Ammon's horn (tissue), 1 donor: ENCODE measurements at regions not wholly inside any gene's neighbourhood (a gene's known extent, or its start where the extent isn't known, plus 50 kb on each side); places are given as distances from the start of the nearest gene placed in this dataset.

Experiments used
- DNase-seq: peaks from one replicate; pipeline ENCODE4 v3.0.0-alpha.2; 2016; ENCODE audit warnings: low spot score

DNA sequence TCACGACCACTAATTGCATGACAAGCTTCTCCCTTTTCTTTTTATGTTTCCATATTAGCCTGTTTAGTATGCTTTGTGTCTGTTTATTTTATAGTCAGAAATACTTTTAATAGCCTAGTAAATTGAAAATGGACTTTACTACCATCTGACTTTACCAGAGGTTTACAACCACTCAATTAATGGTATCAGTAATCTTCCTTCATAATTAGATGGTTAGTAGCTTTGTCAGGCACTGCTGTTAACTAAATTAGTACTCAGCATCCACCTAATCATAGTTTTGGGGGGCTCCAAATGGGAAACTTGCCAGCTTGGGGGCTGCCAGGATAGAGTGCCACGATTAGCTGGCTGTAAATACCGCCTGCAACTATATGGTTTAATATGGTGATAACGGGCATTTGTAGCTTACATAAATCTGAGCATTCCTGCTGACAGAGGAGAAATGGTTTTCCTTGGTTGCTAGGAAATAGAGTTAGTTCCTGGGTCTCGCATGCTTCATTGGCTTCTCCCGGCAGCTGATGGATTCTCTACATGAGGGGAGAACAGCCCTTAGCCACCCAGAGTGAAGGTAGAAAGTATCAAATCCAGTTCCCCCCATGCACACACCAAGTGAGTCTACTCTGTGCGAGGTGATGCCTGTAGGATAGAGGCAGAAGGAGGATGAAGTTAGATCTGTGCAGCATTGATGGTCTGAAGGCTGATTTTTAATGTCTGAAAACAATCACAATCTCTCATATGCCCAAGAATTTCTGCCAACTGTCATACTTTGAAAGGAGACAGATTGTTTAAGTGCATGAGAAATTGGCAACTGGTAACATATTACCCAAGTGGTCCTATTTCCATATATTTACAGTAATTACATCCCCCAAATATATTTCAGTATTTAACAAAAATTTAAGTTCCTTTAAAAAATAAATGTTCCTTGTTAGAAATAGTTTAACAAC, 326.6 kb upstream of the PROK2 start:
- DNase-seq = no peak

DNA sequence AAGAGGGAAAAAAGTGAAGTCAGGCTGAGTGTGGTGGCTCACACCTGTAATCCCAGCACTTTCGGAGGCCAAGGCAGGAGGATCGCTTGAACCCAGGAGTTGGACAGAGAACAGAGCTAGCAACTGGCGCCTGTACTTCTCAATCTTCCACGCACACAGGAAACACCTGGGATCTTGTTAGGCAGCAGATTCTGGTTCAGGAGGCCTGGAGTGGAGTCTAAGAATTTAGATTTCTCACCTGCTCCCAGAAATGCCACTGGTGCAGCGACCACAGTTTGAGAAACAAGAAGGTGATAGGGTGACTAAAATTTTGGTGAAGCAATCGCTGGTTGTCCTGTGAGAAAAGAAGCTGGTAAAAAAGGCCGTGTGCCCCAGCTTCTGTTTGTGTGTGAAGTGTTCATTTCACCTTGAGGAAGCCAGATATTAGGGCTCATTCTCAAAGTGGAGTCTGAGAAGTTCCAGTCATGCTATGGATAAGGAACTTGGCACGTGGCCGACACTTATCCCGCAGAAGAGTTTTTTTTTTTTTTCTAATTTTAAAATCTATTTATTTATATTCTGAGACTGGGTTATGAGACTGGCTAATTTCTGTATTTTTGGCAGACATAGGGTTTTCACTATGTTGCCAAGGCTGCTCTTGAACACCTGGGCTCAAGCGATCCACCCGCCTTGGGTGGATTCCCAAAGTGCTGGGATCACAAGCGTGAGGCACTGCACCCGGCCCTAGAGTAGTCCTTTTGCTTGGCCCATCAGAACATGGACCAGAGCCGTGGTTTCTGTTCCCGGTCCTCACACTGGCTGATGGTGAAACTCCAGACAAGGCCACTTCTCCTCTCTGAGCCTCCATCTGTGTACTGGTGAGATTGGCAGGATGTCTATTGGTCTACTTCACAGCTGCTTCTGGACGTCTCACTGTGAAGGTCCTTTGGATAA, 324.6 kb upstream of the PROK2 start:
- DNase-seq = peak; percentile 32

DNA sequence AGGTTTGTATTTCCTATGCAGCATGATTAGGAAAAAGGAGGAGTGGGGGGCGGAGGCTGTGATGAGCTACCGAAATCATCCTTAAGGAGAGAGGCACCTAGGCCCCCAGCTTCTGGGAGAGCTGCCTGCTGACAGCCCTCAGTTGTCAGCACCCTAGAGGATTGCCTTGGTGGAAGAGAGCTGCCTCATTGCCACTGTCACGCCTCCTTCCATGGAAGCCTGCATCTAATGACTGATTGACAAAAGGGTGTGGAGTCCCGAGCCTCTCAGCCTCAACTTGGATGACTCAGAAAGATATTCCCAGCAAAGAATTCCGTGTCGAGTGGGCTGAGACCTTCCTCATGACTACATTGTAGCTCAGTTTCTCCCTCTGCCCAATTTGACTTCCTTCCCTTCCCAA, 320.4 kb upstream of the PROK2 start:
- no peak for DNase-seq

DNA sequence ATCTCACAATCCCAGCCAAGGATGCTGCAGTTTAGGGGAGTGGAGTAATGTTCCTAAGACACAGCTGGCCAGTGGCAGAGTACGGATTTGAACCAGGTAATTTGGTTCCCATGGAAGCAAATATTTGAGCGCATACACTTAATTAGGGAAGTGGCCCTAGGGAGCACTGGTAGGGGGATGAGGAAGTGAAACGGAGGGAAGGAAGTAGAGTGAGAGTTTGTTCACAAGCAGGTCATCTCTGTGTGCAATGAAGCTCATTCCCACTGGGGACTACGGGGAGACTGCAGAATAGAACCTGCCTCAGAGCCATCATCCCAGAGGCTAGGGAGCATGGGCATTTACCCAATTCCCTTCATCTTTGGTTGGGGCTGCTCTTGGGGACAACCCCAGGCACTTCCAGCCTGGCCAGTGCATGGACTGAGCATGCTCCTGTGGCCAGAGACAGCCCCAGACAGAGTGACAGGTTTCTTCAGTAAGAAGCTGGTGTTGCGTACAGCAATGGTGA, 317.2 kb upstream of the PROK2 start:
- peak; percentile 68 for DNase-seq

DNA sequence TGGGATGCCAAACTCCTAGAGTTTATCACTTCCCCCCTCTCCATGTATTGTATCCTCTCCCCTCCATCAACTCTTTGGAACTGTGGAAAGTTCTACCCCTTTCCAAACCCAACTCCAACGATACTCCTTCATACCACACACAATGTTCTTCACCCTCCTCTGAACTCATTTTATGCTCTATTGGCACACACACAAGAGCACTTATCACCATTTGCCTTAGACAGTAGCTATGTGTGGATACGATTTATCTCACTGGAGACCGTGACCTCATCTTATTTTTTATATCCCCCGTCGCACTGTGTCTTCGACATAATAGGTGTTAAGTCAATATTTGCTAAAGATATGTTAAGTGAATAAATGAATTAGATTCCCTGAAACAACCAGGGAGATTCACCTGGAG, 316.5 kb upstream of the PROK2 start:
- DNase-seq = no peak

DNA sequence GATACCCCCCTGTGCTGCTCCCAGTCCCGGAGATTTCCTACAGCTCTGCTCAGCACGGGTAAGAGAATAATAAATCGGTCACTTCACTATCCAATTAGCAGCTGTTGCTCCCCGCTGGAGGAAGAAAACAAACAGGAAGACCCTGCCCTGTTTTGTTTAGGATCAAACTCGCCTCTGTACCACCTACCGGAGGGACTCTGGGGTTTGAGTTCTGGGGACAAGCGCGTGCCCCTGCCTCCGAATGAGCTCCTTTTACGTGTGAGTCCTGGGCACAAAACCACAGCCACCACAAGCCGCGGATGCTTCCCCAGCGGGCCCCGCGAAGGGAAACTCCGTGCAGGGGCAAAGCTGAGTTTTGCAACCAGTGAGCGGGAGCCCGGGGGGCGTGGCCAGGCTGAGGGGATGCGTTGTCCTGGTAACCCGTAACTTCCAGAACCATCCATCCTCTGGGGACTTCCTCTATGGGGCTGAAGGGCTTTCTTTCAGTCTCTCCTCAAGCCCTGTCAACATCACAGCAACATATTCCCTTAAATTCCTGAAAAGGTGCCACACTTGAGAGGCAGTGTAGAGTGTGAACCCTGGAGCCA, 315.7 kb upstream of the PROK2 start:
- peak; percentile 88 for DNase-seq

DNA sequence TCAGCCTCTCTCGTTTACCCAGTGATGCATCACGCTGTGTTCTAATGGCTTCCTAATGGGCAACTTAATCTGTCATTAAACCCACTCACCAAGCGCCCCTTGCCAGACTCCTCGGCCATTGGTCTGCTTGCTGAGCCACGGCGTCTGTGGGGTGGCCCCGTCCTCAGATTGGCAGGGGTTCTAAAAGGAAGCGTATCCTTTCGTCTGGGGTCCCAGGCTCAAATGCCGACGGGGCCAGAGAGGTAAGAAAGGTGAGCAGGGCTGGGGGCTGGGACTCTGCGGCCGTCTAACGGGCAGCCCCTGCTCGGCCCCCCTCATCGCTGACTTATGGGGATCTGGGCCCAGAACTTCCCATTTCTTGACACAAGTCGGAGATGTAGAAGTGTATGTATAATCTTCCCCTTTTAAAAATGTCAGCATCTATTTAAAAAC, 315.1 kb upstream of the PROK2 start:
- peak; percentile 28 for DNase-seq

DNA sequence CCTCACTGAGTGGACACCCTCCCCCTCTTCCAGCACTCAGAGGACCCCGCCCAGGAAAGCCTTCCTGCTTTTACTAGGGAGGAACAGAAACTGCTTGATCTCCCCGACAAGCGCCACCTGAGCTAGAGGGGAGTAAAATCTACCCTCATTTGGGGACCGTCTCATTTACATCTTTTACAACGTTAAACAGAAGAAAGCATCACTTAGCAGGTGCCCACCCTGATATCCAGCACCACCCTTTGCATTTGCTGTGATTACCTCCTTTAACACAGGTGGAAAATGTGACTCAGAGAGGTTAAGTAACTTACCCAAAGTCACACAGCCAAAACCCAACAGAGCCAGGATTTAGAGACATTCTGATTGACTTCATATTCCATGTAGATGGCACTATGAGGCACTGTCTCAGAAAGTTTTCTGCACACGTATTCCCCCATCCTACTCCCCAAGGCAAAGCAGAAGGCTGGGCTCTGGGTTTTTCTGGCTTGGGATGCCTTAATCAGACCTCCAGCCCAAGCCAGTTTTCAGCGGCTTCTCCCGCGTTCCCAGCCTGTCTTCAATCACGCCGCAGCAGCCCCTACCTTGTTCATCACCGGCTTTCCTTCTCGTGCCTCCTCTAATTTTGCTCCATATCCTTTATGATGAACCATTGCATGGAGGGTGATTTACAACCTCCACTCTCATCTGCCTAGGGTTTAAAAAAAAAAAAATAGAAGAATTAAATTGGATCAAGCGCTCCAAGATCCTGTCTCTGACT, 314.6 kb upstream of the PROK2 start:
- DNase-seq = no peak

DNA sequence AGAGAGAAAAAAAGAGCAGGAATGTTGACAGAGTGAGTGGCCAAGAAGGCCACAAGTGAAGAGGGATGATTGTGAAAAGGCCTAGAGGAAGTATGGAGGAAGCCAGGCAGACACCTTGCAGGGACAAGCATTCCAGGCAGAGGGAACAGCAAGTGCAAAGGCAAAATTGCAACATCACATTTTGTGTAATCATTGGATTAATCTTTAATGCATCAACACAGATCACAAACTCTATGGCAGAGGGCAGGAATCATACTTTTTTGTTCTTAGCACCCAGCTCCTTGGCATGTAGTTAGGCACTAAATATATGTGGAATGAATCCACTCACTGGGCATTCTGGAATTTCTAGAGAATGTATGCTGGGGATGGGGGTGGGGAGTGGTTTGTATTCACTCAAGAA, 312.1 kb upstream of the PROK2 start:
- DNase-seq = no peak

DNA sequence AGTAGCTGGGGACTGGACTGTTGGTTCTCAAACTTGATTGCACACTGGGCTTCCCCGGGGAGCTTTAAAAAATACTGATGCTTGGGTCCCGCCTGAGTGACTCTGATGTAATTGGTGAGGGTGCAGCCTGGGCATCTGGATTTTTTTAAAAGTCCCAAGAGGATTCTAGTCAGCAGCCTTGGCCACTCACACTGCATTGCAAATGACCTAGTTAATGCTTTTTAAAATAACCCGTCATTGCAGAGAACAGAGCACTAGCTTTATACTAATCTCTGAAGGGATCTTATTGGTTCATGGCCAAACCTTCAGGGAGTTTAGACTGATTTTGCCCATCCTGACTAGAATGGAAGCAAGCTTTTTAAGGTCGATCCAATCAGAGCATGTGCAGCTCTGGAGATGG, 310.6 kb upstream of the PROK2 start:
- no peak for DNase-seq

DNA sequence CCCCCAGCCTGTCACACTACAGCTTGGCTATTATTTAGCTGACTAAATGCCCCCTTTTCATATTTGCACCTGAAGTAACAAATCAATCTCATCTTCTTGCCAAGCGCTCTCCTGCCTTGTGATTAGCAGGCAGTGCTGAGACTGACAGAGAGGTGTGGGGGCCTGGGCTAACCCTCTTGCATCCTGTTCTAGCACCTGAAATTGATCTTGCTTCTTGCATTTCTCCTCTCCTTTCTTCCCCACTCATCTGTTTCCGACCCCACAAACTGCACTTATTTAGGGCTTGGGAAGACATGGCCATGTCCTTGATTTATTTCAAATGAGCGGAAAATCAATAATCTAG, 309.0 kb upstream of the PROK2 start:
- DNase-seq = no peak

DNA sequence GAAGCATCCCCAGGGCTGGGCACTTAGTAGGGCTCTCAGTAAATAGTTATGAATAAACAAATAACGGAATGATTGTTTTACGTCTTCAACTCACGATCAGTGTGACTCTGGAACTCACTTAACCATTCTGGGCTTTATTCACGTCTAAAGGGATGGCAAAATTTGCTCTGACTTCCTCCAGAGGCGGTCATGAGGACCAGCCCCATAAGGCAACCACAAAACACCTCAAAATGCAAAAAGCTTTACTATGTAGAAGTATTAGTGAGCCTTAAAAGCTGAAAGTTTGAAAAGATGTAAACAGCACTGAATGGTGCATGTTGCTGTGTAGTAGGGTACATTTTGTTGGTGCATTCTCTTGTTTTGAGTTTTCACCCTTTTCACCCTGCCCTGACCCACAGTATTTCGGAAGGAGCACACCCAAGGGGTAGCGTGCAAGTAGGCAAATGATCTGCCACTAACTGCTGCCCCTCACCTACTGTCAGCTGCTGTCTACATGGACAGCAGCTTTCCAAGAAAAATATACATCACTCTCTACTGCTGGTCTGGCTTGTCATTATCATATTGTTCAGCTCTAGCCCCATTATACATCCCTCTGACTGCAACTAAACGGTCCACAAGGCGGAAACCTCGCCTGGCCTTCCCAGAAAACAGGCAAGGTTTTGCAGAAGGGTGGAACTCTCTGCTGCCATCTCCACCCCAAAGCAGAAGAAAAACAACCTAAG, 308.5 kb upstream of the PROK2 start:
- DNase-seq = no peak

DNA sequence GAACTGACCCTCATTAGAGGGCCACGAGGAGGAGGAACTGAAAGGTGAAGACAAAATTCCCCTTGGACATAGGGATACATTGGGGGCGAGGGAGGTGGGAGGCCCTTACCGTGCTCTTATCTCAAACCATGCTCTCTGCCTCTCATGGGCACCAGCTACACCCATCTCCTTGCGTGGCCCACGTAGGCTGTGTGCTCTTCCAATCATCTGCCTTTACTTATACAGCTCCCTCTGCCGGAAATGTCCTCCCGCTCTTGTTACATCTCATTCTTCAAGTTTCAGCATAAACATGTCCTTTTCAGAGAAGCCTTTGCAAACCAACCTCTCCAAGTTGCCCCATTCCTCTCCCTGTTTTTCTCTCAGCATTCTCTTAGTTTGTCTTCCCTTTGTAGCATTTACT, 307.8 kb upstream of the PROK2 start:
- no peak for DNase-seq

DNA sequence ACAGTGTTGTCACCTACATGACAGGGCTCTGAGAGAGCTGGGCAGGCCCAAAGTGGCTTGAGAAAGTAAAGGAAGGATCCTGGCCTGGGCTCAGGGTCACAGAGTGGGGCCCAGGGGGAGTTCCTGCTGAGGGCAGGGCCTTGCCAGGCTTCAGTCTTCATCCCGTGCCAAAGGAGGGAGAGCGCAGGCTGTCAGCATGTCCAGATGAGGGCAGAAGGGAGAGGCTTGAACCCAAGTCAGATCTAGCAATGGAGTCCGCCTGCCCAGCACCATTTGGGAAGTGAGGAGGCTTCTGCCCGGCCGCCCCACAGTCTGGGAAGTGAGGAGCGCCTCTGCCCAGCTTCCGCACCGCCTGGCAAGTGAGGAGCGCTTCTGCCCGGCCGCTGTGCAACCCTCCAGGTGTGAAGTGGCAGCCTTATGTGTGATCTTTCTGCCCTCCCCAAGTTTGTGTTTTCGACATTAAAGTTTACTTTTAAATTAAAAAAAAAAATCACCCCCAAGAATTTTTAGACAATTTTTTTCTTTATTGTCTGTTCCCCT, 303.6 kb upstream of the PROK2 start:
- DNase-seq = no peak

DNA sequence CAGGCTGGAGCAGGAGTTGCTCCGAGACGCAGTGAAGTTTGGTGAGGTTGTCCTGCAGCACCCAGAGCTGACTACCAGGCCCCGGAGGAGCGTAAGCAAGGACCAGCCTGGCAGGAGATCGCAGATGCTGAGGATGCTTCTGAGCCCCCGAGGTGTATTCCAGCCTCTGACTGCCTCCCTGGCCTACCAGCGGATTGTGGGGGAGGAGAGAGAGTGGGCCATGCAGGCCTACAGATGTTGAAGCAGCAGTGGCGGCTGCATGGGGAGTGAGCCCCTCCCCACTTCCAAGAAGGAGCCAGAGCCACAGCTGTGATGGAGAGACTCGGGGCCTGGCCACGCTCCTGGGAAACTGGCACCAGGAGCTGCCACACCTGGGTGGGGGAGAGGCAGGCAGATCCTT, 302.5 kb upstream of the PROK2 start:
- no peak for DNase-seq

DNA sequence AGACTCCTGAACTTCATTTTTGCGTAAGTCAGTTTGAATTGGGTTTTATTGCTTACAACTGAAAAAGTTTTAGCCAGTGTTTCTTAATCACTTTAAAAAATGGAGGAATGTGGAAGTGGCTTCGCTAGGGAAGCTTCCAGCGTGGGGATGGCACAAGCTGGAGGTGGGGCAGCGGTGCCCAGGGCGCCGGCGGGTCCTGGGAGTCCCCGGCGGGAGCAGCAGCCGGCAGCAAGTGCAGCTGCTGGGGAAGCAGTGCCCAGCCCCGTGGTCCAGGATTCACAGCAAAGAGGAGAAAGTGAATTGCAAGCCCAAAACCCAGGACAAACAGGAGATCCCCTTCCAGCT, 301.8 kb upstream of the PROK2 start:
- DNase-seq = no peak

DNA sequence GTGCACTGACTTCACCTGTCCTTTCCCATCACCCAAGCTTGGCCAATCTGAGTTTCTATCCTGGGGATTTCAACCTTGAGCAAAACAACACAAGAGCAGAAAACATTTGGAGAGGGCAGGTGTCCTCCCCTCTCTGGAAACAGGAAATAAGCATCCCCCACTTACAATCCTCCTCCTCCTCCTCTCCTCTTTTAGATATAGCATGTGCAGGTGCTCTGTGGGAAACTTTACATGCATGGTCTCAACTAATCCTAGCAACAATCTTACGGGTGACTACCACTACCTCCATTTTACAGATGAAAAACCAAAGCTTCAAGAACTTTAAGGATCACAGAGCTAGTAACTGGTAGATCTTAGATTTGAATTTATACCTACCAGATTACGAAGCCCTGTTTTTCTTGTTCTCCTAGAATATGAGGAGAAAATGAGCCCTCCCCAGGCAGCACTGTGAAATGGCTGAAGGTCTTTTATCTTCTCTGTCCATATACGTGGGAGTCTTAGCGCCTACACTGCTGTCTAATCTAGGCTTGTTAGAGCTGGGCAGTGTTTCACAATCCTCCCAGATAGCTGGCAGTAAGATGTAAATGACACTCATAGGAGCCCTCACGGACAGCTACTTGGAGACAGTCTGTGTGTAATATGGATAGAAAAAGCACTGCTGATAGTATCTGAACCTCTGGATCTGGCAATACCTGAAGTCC, 301.2 kb upstream of the PROK2 start:
- no peak for DNase-seq

DNA sequence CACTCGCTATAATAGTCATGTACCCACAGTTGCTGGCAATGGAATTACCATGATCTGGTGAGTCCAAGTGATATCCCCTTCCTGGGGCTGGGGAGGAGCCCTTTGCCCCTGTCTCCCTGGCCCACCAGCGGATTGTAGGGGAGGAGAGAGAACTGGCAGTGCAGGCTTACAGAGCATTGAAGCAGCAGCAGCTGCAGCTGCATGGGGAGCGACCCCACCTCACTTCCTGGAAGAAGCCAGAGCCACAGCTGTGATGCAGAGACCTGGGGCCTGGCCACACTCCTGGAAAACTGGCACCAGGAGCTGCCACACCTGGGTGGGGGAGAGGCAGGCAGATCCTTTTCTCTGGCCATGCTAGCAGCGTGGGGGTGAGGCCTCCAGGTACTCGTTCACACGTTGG, 300.1 kb upstream of the PROK2 start:
- DNase-seq = no peak

DNA sequence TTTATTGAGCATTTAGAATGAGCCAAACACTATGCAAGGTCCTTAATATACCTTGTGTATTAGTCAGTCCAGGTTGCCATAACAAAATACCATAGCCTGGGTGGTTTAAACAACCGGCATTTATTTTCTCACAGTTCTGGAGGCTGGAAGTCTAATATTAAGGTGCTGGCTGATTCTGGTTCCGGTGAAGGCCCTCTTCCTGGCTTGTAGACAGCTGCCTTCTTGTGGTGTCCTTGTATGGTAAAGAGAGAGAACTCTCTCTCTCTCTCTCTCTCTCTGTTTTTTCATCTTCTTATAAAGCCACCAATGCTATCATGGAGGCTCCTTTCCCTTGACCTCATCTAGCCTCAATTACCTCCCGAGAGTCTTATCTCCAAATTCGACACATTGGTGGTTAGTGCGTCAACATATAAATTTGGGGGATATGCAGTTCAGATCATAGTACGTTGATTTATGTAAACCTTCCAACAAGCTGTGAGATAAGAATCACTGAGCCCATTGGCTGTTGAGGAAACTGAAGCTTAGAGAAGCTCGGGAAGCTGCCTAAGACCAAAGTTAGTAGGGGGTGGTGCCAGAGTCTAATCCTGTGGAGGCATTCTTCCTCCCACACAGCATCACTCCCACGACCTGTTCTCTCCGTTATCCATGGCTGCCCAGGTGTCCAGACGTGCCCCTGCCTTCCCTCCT, 298.0 kb upstream of the PROK2 start:
- DNase-seq = no peak
